ENCODE measurements at regions not wholly inside any gene's neighbourhood (a gene's known extent, or its start where the extent isn't known, plus 50 kb on each side); places are given as distances from the start of the nearest gene placed in this dataset.

DNA sequence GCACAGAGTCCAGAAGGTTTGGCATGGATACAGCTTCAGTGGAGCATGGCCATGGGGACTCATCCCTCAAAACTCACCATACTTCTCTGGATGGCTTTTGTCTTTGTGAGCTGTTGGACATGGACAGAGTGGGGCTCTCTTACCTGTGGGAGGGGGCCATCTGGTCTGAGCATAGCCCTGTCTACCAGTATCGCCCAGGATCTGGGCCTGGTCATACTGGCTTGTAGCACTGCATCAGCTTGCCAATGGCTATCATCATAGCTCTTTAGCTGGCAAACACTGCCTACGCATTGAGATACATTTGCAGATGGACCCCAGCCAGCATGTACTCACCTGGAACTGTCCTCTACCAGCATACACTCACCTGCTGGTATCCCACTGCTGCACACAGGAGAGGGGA lies 975.2 kb upstream of the NOVA1 start:
- no peak overlapping the region for H3K4me3 Mint-ChIP-seq (ENCODE audit: unreplicated experiment)
- H3K9me3 Mint-ChIP-seq (ENCODE audit: unreplicated experiment): peaks cover 16% of the 10 kb centered on the region
- no peaks in the 10 kb centered on the region for H3K4me1 Mint-ChIP-seq (ENCODE audit: unreplicated experiment)
- TF ChIP-seq, protein P1, sequence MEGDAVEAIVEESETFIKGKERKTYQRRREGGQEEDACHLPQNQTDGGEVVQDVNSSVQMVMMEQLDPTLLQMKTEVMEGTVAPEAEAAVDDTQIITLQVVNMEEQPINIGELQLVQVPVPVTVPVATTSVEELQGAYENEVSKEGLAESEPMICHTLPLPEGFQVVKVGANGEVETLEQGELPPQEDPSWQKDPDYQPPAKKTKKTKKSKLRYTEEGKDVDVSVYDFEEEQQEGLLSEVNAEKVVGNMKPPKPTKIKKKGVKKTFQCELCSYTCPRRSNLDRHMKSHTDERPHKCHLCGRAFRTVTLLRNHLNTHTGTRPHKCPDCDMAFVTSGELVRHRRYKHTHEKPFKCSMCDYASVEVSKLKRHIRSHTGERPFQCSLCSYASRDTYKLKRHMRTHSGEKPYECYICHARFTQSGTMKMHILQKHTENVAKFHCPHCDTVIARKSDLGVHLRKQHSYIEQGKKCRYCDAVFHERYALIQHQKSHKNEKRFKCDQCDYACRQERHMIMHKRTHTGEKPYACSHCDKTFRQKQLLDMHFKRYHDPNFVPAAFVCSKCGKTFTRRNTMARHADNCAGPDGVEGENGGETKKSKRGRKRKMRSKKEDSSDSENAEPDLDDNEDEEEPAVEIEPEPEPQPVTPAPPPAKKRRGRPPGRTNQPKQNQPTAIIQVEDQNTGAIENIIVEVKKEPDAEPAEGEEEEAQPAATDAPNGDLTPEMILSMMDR (IDR thresholded peaks at IDR 0.05): no peak
- H3K27ac Mint-ChIP-seq (ENCODE audit: unreplicated experiment): no peak overlapping the region
- DNase-seq (ENCODE audit: extremely low spot score, unreplicated experiment): no peak
- H3K27me3 Mint-ChIP-seq (ENCODE audit: unreplicated experiment): no peaks in the 10 kb centered on the region
- no peaks in the 10 kb centered on the region for H3K36me3 Mint-ChIP-seq (ENCODE audit: unreplicated experiment)

DNA sequence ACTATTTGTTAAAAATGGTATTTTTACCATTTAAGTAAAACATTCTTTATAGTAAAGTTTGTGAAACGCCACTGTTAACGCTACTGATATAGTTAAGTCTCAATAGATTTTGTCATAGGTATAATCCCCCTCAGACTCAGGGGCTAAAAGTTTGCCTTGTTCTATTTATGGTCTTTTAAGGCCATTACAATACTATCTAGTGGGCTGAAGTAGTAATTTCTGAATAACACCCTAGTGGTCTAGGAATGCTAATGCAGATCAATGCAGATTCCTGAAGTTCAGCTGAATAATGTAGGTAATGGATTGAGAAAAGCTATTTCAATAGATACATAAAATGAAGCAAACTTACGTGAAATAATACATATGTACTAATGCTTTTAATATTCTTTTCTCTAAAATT lies 989.3 kb upstream of the NOVA1 start:
- Mint-ChIP-seq H3K9me3 (ENCODE audit: unreplicated experiment) (peaks cover 4% of the 10 kb centered on the region), H3K27me3 (ENCODE audit: unreplicated experiment) (no peaks in the 10 kb centered on the region), H3K4me1 (ENCODE audit: unreplicated experiment) (no peaks in the 10 kb centered on the region), H3K4me3 (ENCODE audit: unreplicated experiment) (no peak overlapping the region), H3K27ac (ENCODE audit: unreplicated experiment) (no peak overlapping the region), H3K36me3 (ENCODE audit: unreplicated experiment) (no peaks in the 10 kb centered on the region)
- DNase-seq (ENCODE audit: extremely low spot score, unreplicated experiment): no peak
- TF ChIP-seq, protein P1 (IDR thresholded peaks at IDR 0.05): no peak

DNA sequence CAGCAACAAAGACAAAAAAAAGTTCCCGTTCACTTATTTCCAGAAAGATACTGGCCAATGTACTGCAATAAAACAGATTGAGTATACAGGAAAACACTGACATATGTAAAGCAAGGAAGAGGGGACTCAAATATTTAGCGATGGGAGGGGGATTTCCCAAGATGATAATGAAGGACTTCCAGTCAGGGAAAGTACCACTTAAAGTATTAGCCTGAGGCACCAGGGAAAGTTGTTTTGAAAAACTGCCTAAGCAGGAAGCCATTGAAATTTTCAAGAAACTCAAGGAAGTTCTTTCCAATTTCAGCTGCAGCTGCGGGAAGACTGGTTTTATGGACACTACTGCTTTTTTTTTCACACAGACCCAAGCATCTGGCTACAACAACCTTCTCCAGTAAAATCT lies 1007.4 kb upstream of the NOVA1 start:
- no peak overlapping the region for H3K4me3 Mint-ChIP-seq (ENCODE audit: unreplicated experiment)
- TF ChIP-seq, protein P1 (IDR thresholded peaks at IDR 0.05): no peak
- peaks cover 2% of the 10 kb centered on the region for H3K4me1 Mint-ChIP-seq (ENCODE audit: unreplicated experiment)
- H3K27ac Mint-ChIP-seq (ENCODE audit: unreplicated experiment): no peak overlapping the region
- no peaks in the 10 kb centered on the region for H3K27me3 Mint-ChIP-seq (ENCODE audit: unreplicated experiment)
- no peaks in the 10 kb centered on the region for H3K9me3 Mint-ChIP-seq (ENCODE audit: unreplicated experiment)
- no peaks in the 10 kb centered on the region for H3K36me3 Mint-ChIP-seq (ENCODE audit: unreplicated experiment)
- DNase-seq (ENCODE audit: extremely low spot score, unreplicated experiment): no peak

DNA sequence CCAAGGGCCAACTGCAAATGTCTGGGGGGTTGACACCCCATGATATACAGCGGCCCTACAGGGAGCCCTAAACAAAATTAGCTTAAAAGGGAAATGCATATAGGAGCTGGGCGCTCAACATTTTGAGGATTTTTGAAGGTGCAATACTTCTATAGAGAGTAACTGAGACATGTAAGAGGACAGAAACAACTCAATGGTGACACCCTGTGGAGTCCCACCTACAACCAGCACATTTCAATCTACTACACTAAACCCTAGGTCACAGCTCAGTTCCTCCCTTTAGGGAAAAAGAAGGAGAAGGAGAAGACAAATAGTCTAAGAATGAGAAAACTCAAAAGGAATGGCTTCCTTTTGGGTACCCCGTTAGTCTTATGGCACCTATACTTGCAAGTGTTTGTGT lies 1010.5 kb upstream of the NOVA1 start:
- Mint-ChIP-seq H3K4me1 (ENCODE audit: unreplicated experiment) (peaks cover 2% of the 10 kb centered on the region), H3K36me3 (ENCODE audit: unreplicated experiment) (no peaks in the 10 kb centered on the region), H3K4me3 (ENCODE audit: unreplicated experiment) (no peak overlapping the region), H3K9me3 (ENCODE audit: unreplicated experiment) (no peaks in the 10 kb centered on the region), H3K27ac (ENCODE audit: unreplicated experiment) (no peak overlapping the region), H3K27me3 (ENCODE audit: unreplicated experiment) (no peaks in the 10 kb centered on the region)
- DNase-seq (ENCODE audit: extremely low spot score, unreplicated experiment): no peak
- TF ChIP-seq, protein P1 (IDR thresholded peaks at IDR 0.05): no peak

DNA sequence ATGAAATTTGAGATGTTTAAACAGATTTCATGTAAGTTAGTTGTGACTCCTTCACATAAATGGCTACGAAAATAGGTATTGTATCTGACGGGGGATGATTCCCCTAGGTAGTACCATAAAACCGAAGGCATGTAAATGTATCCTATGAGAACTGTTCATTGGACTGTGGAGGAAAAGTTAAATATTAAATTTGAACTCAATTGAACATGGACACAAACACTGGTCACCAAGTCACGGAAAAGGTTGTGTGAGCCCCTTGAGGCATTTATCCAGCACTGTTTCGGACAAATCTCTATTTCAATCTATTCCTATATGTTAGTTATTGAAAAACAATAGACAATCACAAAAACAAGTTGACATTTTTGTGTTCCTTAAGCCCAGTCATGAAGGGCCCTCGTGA lies 1014.3 kb upstream of the NOVA1 start:
- DNase-seq (ENCODE audit: extremely low spot score, unreplicated experiment): no peak
- Mint-ChIP-seq H3K9me3 (ENCODE audit: unreplicated experiment) (no peaks in the 10 kb centered on the region), H3K27ac (ENCODE audit: unreplicated experiment) (no peak overlapping the region), H3K4me1 (ENCODE audit: unreplicated experiment) (no peaks in the 10 kb centered on the region), H3K27me3 (ENCODE audit: unreplicated experiment) (no peaks in the 10 kb centered on the region), H3K36me3 (ENCODE audit: unreplicated experiment) (no peaks in the 10 kb centered on the region), H3K4me3 (ENCODE audit: unreplicated experiment) (no peak overlapping the region)
- TF ChIP-seq, protein P1 (IDR thresholded peaks at IDR 0.05): no peak

Measured in osteocyte (in vitro differentiated cells).